HepG2 (cell line): ENCODE measurements at regions not wholly inside any gene's neighbourhood (a gene's known extent, or its start where the extent isn't known, plus 50 kb on each side); places are given as distances from the start of the nearest gene placed in this dataset.

ENCODE experiments used
- ZNF468 ChIP-seq: sonication (generic); formaldehyde crosslinking; IDR thresholded peaks from 2 replicates; pipeline ENCODE4 v1.8.0; 2022; ENCODE audit warnings: mild to moderate bottlenecking, moderate library complexity, missing genetic modification reagents
- TF ChIP-seq, protein P1 (sequence below): sonication (generic); formaldehyde crosslinking; IDR thresholded peaks from one replicate; pipeline ENCODE4 v1.5.1; 2020; ENCODE audit warnings: mild to moderate bottlenecking, missing genetic modification reagents; ENCODE audit errors: not compliant biosample characterization
- TF ChIP-seq, protein P2 (sequence below): sonication (generic); formaldehyde crosslinking; IDR thresholded peaks from 2 replicates; pipeline ENCODE4 v1.5.0; 2020; ENCODE audit warnings: mild to moderate bottlenecking, missing genetic modification reagents, moderate library complexity

DNA sequence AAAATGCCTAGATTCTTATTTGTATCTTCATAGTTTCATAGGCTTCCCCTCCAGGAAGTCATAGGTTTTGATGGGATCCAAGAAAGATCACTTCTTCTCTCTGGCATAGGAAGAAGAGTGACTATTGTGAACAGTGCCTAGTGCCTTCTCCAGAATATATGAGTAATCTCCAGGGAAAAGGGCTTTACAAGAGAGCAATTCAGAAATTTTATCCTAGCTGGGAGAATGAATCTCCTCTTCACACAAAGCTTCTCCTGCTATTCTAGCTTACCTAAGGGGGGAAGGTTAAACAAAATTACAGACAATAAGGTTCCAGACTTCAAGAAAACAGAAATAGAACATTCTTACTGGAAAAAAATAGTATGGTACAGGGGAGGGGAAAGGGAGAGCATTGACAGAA lies 1193.3 kb upstream of the CDH6 start:
- no peak for TF ChIP-seq ZNF468 (CRISPR knock-in tag)
- TF ChIP-seq, protein P1, sequence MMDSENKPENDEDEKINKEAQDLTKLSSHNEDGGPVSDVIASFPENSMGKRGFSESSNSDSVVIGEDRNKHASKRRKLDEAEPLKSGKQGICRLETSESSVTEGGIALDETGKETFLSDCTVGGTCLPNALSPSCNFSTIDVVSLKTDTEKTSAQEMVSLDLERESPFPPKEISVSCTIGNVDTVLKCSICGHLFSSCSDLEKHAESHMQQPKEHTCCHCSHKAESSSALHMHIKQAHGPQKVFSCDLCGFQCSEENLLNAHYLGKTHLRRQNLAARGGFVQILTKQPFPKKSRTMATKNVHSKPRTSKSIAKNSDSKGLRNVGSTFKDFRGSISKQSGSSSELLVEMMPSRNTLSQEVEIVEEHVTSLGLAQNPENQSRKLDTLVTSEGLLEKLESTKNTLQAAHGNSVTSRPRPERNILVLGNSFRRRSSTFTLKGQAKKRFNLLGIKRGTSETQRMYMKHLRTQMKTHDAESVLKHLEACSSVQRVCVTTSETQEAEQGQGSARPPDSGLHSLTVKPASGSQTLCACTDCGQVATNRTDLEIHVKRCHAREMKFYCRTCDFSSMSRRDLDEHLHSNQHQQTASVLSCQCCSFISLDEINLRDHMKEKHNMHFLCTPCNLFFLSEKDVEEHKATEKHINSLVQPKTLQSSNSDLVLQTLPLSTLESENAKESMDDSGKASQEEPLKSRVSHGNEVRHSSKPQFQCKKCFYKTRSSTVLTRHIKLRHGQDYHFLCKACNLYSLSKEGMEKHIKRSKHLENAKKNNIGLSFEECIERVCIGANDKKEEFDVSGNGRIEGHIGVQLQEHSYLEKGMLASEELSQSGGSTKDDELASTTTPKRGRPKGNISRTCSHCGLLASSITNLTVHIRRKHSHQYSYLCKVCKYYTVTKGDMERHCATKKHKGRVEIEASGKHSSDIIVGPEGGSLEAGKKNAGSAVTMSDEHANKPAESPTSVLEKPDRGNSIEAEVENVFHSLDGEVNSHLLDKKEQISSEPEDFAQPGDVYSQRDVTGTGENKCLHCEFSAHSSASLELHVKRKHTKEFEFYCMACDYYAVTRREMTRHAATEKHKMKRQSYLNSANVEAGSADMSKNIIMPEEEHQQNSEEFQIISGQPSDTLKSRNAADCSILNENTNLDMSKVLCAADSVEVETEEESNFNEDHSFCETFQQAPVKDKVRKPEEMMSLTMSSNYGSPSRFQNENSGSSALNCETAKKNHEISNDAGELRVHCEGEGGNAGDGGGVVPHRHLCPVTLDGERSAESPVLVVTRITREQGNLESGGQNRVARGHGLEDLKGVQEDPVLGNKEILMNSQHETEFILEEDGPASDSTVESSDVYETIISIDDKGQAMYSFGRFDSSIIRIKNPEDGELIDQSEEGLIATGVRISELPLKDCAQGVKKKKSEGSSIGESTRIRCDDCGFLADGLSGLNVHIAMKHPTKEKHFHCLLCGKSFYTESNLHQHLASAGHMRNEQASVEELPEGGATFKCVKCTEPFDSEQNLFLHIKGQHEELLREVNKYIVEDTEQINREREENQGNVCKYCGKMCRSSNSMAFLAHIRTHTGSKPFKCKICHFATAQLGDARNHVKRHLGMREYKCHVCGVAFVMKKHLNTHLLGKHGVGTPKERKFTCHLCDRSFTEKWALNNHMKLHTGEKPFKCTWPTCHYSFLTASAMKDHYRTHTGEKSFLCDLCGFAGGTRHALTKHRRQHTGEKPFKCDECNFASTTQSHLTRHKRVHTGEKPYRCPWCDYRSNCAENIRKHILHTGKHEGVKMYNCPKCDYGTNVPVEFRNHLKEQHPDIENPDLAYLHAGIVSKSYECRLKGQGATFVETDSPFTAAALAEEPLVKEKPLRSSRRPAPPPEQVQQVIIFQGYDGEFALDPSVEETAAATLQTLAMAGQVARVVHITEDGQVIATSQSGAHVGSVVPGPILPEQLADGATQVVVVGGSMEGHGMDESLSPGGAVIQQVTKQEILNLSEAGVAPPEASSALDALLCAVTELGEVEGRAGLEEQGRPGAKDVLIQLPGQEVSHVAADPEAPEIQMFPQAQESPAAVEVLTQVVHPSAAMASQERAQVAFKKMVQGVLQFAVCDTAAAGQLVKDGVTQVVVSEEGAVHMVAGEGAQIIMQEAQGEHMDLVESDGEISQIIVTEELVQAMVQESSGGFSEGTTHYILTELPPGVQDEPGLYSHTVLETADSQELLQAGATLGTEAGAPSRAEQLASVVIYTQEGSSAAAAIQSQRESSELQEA = no peak
- TF ChIP-seq, protein P2, sequence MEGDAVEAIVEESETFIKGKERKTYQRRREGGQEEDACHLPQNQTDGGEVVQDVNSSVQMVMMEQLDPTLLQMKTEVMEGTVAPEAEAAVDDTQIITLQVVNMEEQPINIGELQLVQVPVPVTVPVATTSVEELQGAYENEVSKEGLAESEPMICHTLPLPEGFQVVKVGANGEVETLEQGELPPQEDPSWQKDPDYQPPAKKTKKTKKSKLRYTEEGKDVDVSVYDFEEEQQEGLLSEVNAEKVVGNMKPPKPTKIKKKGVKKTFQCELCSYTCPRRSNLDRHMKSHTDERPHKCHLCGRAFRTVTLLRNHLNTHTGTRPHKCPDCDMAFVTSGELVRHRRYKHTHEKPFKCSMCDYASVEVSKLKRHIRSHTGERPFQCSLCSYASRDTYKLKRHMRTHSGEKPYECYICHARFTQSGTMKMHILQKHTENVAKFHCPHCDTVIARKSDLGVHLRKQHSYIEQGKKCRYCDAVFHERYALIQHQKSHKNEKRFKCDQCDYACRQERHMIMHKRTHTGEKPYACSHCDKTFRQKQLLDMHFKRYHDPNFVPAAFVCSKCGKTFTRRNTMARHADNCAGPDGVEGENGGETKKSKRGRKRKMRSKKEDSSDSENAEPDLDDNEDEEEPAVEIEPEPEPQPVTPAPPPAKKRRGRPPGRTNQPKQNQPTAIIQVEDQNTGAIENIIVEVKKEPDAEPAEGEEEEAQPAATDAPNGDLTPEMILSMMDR (CRISPR knock-in tag) = no peak
